Body of pancreas (tissue), 4 donors: ENCODE measurements at regions not wholly inside any gene's neighbourhood (a gene's known extent, or its start where the extent isn't known, plus 50 kb on each side); places are given as distances from the start of the nearest gene placed in this dataset.

ENCODE experiments used
- ATAC-seq: fragments of 150-250 bp; one replicate; pipeline ENCODE4 v1.9.1; 2016
- DNase-seq, 4 donors: peaks; one replicate each; pipeline ENCODE4 v3.0.0-alpha.2; 2019
- H3K27ac ChIP-seq, 4 donors: fragments of 200-600 bp; sonication (generic); 1 replicate in 3 of 4; 2 replicates in 1 of 4; pipeline versions ENCODE4 v1.5.1 to v1.6.1; 2016 to 2019; ENCODE audit warnings: mild to moderate bottlenecking in 1 of 4, mixed read lengths in 1 of 4, moderate library complexity in 1 of 4
- H3K27me3 ChIP-seq, 2 donors: fragments of 200-600 bp; sonication (generic); one replicate each; pipeline ENCODE4 v1.6.0; 2016; ENCODE audit warnings: mild to moderate bottlenecking in 1 of 2
- H3K36me3 ChIP-seq, 2 donors: fragments of 200-600 bp; sonication (generic); replicated peaks in 1 of 2; 2 replicates each; pipeline ENCODE4 v1.5.1; 2016; ENCODE audit warnings: low read depth in 2 of 2; ENCODE audit not compliant: insufficient read depth in 1 of 2
- H3K4me1 ChIP-seq: fragments of 200-600 bp; sonication (generic); one replicate; pipeline ENCODE4 v1.6.0; 2016
- H3K4me3 ChIP-seq, 2 donors: fragments of 200-600 bp; sonication (generic); 1 replicate in 1 of 2; 2 replicates in 1 of 2; pipeline ENCODE4 v1.5.1; 2016 to 2019
- H3K9me3 ChIP-seq, 3 donors: fragments of 200-600 bp; sonication (generic); 1 replicate in 2 of 3; 2 replicates in 1 of 3; pipeline ENCODE4 v1.5.1; 2016
- POLR2A ChIP-seq, 3 donors: fragments of 450-650 bp; IDR thresholded peaks; one replicate each; pipeline ENCODE4 v1.6.1; 2016; ENCODE audit warnings: antibody characterized with exemption in 3 of 3, mild to moderate bottlenecking in 2 of 3
- WGBS, 2 donors: methylation state at CpG; one replicate each; pipeline ENCODE4 v1.1.5; 2017; 5-methylcytosine and 5-hydroxymethylcytosine counted together
- intact Hi-C: fragments of 100-400 bp; cut with DNase I; formaldehyde crosslinking; loops from one replicate; pipeline ENCODE4 v1.15.1; 2023
- TF ChIP-seq, protein P1 (sequence below), 7 experiments: fragments of 450-650 bp in 4 of 7; fragments of 200-600 bp in 3 of 7; sonication (generic) in 3 of 7; IDR thresholded peaks; one replicate each; pipeline ENCODE4 v1.5.1; 2016 to 2019; ENCODE audit warnings: antibody characterized with exemption in 7 of 7

DNA sequence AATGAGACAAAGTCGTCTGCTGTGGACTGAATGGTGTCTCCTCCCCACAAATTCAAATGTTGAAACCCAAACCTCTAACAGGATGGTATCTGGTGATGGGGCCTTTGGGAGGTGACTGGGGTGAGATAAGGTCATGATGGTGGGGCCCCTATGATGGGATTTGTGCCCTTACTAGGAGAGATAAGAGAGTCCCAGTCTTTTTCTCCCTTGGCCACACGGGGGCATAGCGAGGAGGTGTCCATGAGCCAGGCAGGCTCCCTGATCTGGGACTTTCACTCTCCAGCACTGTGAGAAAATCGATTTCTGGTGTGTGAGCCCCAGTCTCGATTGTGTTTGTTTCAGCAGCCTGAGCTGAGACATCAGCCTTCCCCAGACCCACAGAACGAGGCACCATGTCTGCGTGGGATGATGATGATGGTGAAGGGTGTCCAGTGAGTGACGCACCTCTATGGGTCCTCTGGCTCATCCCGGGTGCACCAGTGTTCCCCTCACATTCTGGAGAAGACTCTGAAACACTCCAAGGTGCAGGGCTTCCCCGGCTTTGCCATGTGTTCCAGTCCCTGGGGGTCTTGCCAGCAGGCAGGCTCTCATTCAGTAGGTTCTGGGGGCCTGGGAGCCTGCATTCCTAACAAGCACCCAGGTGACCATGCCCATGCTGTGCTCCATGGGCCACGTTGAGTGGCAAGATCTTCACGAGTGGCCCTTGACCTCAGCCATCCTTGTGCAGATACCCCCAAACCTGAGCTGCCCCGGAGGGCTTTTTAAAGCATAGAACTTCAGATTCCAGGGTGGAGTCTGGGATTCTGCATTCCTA is 363.0 kb downstream of the CTTN start:
- no peak for ATAC-seq
- H3K36me3 ChIP-seq = no peaks in the 10 kb centered on the region
- intact Hi-C loops = no loop called here
- H3K4me1 ChIP-seq = no peaks in the 10 kb centered on the region
- no peak overlapping the region for H3K27ac ChIP-seq
- no peak for DNase-seq
- TF ChIP-seq POLR2A (IDR thresholded peaks at IDR 0.05) = no peak
- TF ChIP-seq, protein P1, sequence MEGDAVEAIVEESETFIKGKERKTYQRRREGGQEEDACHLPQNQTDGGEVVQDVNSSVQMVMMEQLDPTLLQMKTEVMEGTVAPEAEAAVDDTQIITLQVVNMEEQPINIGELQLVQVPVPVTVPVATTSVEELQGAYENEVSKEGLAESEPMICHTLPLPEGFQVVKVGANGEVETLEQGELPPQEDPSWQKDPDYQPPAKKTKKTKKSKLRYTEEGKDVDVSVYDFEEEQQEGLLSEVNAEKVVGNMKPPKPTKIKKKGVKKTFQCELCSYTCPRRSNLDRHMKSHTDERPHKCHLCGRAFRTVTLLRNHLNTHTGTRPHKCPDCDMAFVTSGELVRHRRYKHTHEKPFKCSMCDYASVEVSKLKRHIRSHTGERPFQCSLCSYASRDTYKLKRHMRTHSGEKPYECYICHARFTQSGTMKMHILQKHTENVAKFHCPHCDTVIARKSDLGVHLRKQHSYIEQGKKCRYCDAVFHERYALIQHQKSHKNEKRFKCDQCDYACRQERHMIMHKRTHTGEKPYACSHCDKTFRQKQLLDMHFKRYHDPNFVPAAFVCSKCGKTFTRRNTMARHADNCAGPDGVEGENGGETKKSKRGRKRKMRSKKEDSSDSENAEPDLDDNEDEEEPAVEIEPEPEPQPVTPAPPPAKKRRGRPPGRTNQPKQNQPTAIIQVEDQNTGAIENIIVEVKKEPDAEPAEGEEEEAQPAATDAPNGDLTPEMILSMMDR (IDR thresholded peaks at IDR 0.05) = no peak
- H3K9me3 ChIP-seq = no peaks in the 10 kb centered on the region
- no peaks in the 10 kb centered on the region for H3K27me3 ChIP-seq
- H3K4me3 ChIP-seq = no peak overlapping the region
- WGBS, 2 donors = 82 to 96% methylated on average over 9 to 13 of the region's 13 CpGs

DNA sequence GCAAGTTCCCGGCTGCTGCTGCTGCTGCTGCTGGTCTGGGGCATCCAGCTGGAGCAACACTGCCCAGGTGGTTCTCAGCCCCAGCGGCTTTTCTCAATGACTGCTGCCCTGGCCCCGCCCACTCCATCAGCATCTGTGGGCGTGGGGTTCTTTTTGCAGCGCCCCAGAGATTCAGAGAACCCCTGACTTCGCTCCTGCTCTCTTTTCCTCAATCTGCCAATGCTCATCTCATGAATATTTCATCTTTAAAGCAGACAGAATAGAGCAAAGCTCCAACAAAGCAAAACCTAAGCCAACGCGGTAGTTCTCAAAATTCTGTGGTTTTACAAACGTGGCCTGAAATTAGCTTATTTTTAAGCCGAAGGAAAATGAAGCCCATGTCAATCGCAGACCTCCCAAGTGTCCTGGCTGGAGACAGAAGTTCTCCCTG is 363.6 kb downstream of the CTTN start:
- Histone ChIP-seq H3K27me3 (no peaks in the 10 kb centered on the region), H3K9me3 (no peaks in the 10 kb centered on the region), H3K4me1 (no peaks in the 10 kb centered on the region), H3K27ac (no peak overlapping the region), H3K36me3 (no peaks in the 10 kb centered on the region), H3K4me3 (no peak overlapping the region)
- TF ChIP-seq, protein P1 (IDR thresholded peaks at IDR 0.05) = no peak
- TF ChIP-seq POLR2A (IDR thresholded peaks at IDR 0.05) = no peak
- no peak for DNase-seq
- intact Hi-C loops = no loop called here
- 80 to 89% methylated on average over 11 of the region's 11 CpGs for WGBS, 2 donors
- ATAC-seq = no peak

- Histone ChIP-seq H3K27ac (no peak overlapping the region), H3K27me3 (no peaks in the 10 kb centered on the region), H3K4me3 (no peak overlapping the region), H3K36me3 (no peaks in the 10 kb centered on the region), H3K4me1 (no peaks in the 10 kb centered on the region), H3K9me3 (no peaks in the 10 kb centered on the region)
- TF ChIP-seq, protein P1 (IDR thresholded peaks at IDR 0.05) = no peak
- TF ChIP-seq POLR2A (IDR thresholded peaks at IDR 0.05) = no peak
- DNase-seq (no peak), ATAC-seq (no peak)
- 86 to 100% methylated on average over 3 to 7 of the region's 7 CpGs for whole genome bisulfite sequencing, 2 donors
- intact Hi-C loops = no loop called here
Measured at GRCh38 chr11:70762810-70763209, 364.5 kb downstream of the CTTN start.

- Histone ChIP-seq H3K9me3 (no peaks in the 10 kb centered on the region), H3K4me3 (no peak overlapping the region), H3K4me1 (no peaks in the 10 kb centered on the region), H3K27me3 (no peaks in the 10 kb centered on the region), H3K36me3 (no peaks in the 10 kb centered on the region), H3K27ac (no peak overlapping the region)
- WGBS, 2 donors = 92 to 100% methylated on average over 2 to 3 of the region's 3 CpGs
- intact Hi-C loops = no loop called here
- ATAC-seq (no peak), DNase-seq (no peak)
- no peak for TF ChIP-seq POLR2A (IDR thresholded peaks at IDR 0.05)
- TF ChIP-seq, protein P1 (IDR thresholded peaks at IDR 0.05) = no peak
Measured at GRCh38 chr11:70763606-70764005, 365.3 kb downstream of the CTTN start.
